Adipocyte (in vitro differentiated cells): ENCODE measurements at regions not wholly inside any gene's neighbourhood (a gene's known extent, or its start where the extent isn't known, plus 50 kb on each side); places are given as distances from the start of the nearest gene placed in this dataset.
"Not testable (repeated sequence)": the region's sequence is repeated elsewhere in the genome, so short reads cannot be mapped to it uniquely, and the experiment has no call there.

Source experiments
- DNase-seq: peaks from one replicate; pipeline ENCODE4 v3.0.0-alpha.2; 2015; ENCODE audit warnings: low read depth
- H3K27me3 ChIP-seq: replicated peaks from 2 replicates; pipeline ENCODE4 v1.7.0; 2013; ENCODE audit warnings: mild to moderate bottlenecking, low read length, moderate library complexity; ENCODE audit not compliant: control insufficient read depth, insufficient read depth
- H3K36me3 ChIP-seq: 2 replicates; pipeline ENCODE4 v1.7.0; 2013; ENCODE audit warnings: low read length, mild to moderate bottlenecking, moderate library complexity; ENCODE audit not compliant: control insufficient read depth, insufficient read depth, severe bottlenecking
- H3K4me1 ChIP-seq: 2 replicates; pipeline ENCODE4 v1.7.0; 2013; ENCODE audit warnings: mild to moderate bottlenecking, low read length, moderate library complexity; ENCODE audit not compliant: control insufficient read depth, insufficient read depth
- H3K4me3 ChIP-seq: 2 replicates; pipeline ENCODE4 v1.7.0; 2013; ENCODE audit warnings: mild to moderate bottlenecking, low read length, moderate library complexity
- H3K9ac ChIP-seq: 2 replicates; pipeline ENCODE4 v1.7.0; 2013; ENCODE audit warnings: mild to moderate bottlenecking, low read length, moderate library complexity
- H3K9me3 ChIP-seq: 2 replicates; pipeline ENCODE4 v1.7.0; 2013; ENCODE audit warnings: mild to moderate bottlenecking, low read length, moderate library complexity; ENCODE audit not compliant: control insufficient read depth

DNA sequence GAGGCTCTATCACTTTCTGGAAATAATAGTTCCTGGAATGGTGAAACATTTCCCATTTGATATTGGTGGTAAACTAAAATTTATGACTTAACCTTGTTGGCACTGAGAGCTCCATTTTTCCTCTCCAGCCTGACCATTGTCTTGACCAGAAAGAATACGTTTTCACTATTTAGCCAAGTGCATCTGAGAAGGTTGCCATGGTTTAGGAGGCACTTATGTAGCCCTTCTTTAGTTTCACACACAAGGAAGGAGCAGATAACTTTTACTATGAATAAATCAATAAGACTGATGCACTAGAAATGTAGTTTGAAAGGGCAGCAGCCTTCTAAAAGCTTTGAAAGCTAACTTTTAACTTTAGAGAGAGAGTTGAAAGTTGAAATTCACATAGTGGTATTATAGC lies 1045.5 kb upstream of the CDH6 start:
- Histone ChIP-seq H3K9me3 (no peaks in the 10 kb centered on the region), H3K36me3 (no peaks in the 10 kb centered on the region), H3K9ac (no peak overlapping the region), H3K27me3 (no peaks in the 10 kb centered on the region), H3K4me1 (no peaks in the 10 kb centered on the region), H3K4me3 (no peak overlapping the region)
- DNase-seq = no peak

DNA sequence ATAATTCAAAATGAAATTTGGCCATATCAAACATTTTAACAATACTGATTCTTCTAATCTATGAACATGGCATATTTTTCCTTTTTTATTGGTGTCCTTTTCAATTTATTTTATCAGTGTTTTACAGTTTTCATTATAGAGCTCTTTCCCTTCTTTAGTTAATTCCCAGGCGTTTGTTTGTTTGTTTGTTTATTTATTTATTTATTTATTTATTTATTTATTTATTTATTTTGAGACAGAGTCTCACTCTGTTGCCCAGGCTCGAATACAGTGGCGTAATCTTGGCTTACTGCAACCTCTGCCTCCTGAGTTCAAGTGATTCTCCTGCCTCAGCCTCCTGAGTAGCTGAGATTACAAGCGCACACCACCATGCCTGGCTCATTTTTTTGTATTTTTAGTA lies 1049.4 kb upstream of the CDH6 start:
- not testable (repeated sequence) for H3K27me3 ChIP-seq, DNase-seq, H3K9ac ChIP-seq, H3K36me3 ChIP-seq, H3K4me1 ChIP-seq, H3K4me3 ChIP-seq, H3K9me3 ChIP-seq

DNA sequence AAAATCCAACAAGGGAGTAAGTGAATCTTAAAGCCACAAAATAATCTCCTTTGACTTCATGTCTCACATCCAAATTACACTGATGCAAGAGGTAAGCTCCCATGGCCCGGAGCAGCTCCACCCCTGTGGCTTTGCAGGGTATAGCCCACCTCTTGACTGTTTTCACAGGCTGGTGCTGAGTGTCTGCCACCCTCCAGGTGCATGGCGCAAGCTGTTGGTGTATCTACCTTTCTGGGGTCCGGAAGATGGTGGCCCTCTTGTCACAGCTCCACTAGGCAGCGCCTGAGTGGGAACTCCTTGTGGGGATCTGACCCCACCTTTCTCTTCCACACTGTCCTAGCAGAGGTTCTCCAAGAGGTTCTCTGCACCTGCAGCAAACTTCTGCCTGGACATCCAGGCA lies 1051.1 kb upstream of the CDH6 start:
- no peak overlapping the region for H3K4me3 ChIP-seq
- no peaks in the 10 kb centered on the region for H3K36me3 ChIP-seq
- no peak overlapping the region for H3K9ac ChIP-seq
- no peaks in the 10 kb centered on the region for H3K27me3 ChIP-seq
- no peak for DNase-seq
- no peaks in the 10 kb centered on the region for H3K9me3 ChIP-seq
- H3K4me1 ChIP-seq = no peaks in the 10 kb centered on the region

DNA sequence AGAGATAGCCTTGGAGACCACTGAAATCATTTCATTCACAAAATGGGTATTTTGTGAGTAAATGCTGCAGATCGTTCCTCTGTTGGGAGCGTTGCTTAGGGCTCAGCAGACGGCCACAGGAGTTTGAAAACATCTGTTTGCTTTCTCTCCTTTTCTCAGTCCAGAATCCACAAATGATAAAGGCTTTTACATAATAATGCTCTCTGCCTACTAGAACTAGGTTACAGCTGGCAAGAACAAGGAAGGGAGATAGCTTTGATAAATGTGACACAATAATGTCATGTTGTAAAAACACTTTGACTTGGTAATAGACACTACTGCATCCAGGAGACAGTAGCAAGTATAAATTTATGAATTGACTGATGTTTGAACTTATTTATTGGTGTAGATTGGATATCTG lies 1072.4 kb upstream of the CDH6 start:
- Histone ChIP-seq H3K9ac (no peak overlapping the region), H3K27me3 (no peaks in the 10 kb centered on the region), H3K9me3 (peaks cover 5% of the 10 kb centered on the region), H3K36me3 (no peaks in the 10 kb centered on the region), H3K4me1 (no peaks in the 10 kb centered on the region), H3K4me3 (no peak overlapping the region)
- no peak for DNase-seq

DNA sequence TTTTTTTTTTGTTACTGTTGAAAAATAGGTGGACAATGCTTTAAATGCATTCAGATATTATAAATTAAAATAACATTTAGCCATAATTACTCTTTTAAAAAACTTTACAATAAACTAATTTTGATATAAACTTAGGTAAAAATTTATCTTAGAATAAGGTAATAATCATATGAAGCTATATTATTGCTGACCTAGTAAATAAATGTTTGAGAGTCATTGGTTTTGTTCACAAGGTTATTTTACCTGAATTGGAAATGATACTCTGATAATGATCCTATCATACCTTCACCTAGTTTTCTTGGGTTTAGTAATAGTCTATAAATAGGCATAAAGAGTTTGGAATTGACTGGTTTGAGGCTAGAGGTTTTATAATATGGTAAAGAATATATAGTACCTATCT lies 1076.4 kb upstream of the CDH6 start:
- Histone ChIP-seq H3K9me3 (peaks cover 4% of the 10 kb centered on the region), H3K4me3 (no peak overlapping the region), H3K36me3 (no peaks in the 10 kb centered on the region), H3K27me3 (no peaks in the 10 kb centered on the region), H3K9ac (no peak overlapping the region), H3K4me1 (no peaks in the 10 kb centered on the region)
- no peak for DNase-seq

DNA sequence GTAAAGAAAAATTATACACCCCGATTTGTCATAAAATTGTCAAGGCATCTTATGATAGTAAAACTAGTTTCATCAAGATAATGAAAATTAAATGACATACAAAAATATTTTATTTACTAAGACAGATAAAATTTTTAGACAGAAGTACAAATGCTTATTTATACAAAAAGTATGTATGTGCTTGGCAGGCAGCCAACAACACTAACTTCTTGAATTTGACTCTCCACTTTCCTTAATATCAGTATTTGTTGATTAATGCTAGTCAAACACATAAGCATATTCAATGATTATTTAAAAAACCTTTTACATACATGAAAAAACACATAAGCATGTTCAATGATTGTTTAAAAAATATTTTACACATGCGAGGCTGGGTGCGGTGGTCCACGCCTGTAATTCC lies 1079.9 kb upstream of the CDH6 start:
- no peaks in the 10 kb centered on the region for H3K4me1 ChIP-seq
- no peak for DNase-seq
- H3K27me3 ChIP-seq = no peaks in the 10 kb centered on the region
- H3K9me3 ChIP-seq = peaks cover 4% of the 10 kb centered on the region
- H3K36me3 ChIP-seq = no peaks in the 10 kb centered on the region
- H3K9ac ChIP-seq = no peak overlapping the region
- H3K4me3 ChIP-seq = no peak overlapping the region

DNA sequence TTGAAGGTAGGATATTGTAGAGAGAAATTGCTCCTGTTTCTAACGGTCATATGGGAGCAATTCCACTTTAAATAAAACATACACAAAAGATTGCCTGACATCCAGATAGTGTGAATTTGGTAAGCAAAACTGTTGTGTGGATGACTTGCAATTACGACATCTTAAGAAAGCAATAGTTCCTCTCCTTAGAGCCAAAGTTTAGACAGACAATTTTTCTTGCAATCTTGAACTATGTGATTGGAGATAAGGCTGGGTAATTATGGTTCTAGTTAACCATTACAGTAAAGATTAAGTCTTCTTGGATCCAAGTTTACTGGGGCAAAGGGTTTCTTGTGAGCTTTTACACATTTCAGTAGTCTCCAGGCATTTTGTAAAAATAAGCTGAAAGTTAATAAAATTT lies 1080.6 kb upstream of the CDH6 start:
- no peak for DNase-seq

DNA sequence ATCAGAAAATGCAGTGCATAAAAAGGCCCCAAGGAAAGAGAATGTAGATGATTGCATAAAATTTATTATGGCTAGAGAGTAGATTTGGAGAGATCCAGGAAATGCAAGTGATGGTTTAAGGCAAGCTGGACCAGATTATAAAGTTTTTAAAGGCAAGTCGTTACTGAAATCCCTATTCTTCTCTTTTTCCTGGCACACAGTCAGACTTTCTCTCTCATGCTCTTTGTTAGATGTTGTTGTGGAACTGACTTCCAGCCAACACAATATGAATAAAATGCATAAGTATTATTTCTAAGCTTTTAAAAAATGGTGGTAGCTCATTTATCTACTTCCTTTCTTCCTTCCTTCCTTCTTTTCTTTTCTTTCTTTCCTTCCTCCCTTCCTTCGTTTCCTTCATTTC lies 1085.4 kb upstream of the CDH6 start:
- DNase-seq = no peak
- no peak overlapping the region for H3K4me3 ChIP-seq
- H3K36me3 ChIP-seq = no peaks in the 10 kb centered on the region
- H3K9ac ChIP-seq = no peak overlapping the region
- H3K27me3 ChIP-seq = no peaks in the 10 kb centered on the region
- H3K9me3 ChIP-seq = no peaks in the 10 kb centered on the region
- no peaks in the 10 kb centered on the region for H3K4me1 ChIP-seq

More for the DNA sequence above, 1080.6 kb upstream of the CDH6 start:
- Histone ChIP-seq H3K36me3 (no peaks in the 10 kb centered on the region), H3K9ac (no peak overlapping the region), H3K4me3 (no peak overlapping the region), H3K4me1 (no peaks in the 10 kb centered on the region), H3K27me3 (no peaks in the 10 kb centered on the region), H3K9me3 (peaks cover 4% of the 10 kb centered on the region)

DNA sequence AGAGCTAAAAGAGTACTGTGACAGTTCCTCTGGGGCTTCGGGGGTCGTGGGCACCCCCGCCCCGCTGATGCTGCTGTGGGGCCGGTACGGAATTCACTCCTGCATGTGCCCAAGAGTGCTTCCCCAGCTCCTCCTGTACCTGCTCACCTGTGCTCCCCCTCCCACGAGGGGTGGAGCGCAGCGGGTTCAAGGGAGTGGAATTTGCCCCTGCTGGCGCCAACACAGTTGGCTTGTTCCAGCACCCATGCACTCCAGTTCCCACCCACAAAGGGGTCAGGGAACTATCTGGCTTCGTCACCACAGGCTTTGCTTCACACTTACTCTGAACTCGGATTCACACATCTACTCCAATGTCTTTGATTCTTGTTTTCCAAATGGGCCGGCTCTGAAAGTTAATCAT lies 1086.9 kb upstream of the CDH6 start:
- no peak for DNase-seq
- Histone ChIP-seq H3K9ac (no peak overlapping the region), H3K36me3 (no peaks in the 10 kb centered on the region), H3K9me3 (no peaks in the 10 kb centered on the region), H3K27me3 (no peaks in the 10 kb centered on the region), H3K4me3 (no peak overlapping the region), H3K4me1 (no peaks in the 10 kb centered on the region)

DNA sequence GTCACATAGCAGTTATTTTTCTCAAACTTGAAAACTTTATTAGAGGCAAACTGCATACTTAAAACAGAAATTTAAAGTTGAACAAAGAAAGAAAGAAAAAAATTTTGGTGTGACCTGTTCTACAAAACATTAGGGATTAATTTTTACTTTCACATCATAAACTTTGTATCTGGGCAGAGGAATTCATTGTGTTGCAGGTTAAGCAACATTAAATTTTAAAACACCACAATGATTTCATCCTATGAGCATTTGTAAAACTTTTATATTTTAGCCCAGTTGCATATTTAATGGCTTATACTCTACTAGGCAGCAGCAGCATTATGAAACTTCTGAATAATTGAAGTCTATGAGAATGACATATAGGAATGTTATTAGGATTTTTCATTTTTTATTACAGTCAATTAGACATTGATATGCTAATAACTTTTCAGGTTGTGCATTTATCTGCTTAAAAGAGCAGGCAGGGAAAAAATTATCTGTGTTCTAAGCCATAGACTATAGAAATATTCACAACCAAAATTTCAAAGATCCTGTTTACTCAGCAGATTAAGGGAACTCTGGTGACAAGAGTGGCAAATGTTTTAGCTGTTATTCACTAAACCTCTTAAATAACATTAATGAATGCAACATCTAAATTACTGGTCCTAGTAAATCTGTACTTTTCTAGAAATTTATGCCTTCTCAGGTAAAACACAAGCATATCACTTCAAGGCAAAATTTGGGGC lies 1088.5 kb upstream of the CDH6 start:
- Histone ChIP-seq H3K4me1 (no peaks in the 10 kb centered on the region), H3K27me3 (no peaks in the 10 kb centered on the region), H3K9me3 (no peaks in the 10 kb centered on the region), H3K36me3 (no peaks in the 10 kb centered on the region), H3K4me3 (no peak overlapping the region), H3K9ac (no peak overlapping the region)
- no peak for DNase-seq

DNA sequence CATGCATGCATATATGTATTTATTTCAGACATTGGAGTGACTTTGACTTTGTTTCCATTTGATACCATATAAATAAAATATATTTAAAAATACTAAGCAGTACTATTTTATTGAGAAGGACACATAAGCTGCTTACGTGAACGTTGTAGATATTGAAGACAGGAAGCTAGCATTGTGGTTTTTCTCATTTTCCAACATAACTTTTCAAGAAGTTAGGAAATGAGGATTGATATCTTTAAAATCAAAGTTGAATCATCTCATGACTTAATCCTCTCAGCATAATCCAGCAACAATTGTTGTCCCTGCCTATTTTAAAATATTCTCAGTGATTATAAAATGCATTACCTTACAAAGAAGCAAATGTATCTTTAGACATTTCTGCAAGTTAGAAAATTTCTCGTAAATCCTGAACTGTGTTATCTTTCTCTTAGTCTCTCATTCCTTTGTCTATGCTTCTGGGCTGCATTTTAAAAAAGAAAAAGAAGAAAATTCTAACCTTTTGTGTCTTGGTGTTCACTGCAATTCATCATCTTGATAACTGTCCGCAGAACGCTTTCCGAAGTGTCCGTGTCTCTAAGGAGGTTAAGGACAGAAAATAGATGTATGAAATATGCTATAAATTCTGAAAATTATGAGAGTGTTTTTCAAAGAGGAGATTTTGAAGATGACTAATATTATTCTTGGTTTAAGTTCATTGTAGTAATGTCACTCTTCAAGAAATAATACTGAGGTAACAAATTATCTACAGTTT lies 1089.9 kb upstream of the CDH6 start:
- H3K4me3 ChIP-seq = no peak overlapping the region
- no peaks in the 10 kb centered on the region for H3K36me3 ChIP-seq
- H3K9ac ChIP-seq = no peak overlapping the region
- no peaks in the 10 kb centered on the region for H3K4me1 ChIP-seq
- no peak for DNase-seq
- H3K27me3 ChIP-seq = no peaks in the 10 kb centered on the region
- H3K9me3 ChIP-seq = no peaks in the 10 kb centered on the region
